ENCODE measurements at regions not wholly inside any gene's neighbourhood (a gene's known extent, or its start where the extent isn't known, plus 50 kb on each side); places are given as distances from the start of the nearest gene placed in this dataset.

- Mint-ChIP-seq H3K9me3 (peaks cover 11% of the 10 kb centered on the region), H3K27ac (no peak overlapping the region), H3K36me3 (no peaks in the 10 kb centered on the region), H3K4me1 (0 out of 2 replicates have a peak, but pooled peaks cover 3% of the 10 kb centered on the region), H3K4me3 (no peak overlapping the region), H3K27me3 (ENCODE audit: low read depth) (peaks cover 4% of the 10 kb centered on the region; the same call in 1 of the 2 replicates)
- DNase-seq (ENCODE audit: low spot score): no peak
- ATAC-seq: no peak
- POLR2A ChIA-PET: interaction anchor here (0.8 kb wide), 1 partner anchor 20 kb away, joined by 3 read pairs; no protein-coding TSS in a partner anchor
- TF ChIP-seq ATF2 (CRISPR knock-in tag; IDR thresholded peaks at IDR 0.05; ENCODE audit: borderline replicate concordance, low read depth) (no peak), CDX4 (CRISPR knock-in tag; IDR thresholded peaks at IDR 0.05; ENCODE audit: borderline replicate concordance) (no peak), ETV6 (CRISPR knock-in tag; IDR thresholded peaks at IDR 0.05) (no peak), ZNF263 (CRISPR knock-in tag; IDR thresholded peaks at IDR 0.05; ENCODE audit: low read depth) (no peak), CREB1 (CRISPR knock-in tag; IDR thresholded peaks at IDR 0.05) (no peak), HMGXB4 (CRISPR knock-in tag; IDR thresholded peaks at IDR 0.05) (no peak), JAZF1 (CRISPR knock-in tag; IDR thresholded peaks at IDR 0.05) (no peak), JUN (CRISPR knock-in tag; IDR thresholded peaks at IDR 0.05) (no peak), ZBTB43 (CRISPR knock-in tag; IDR thresholded peaks at IDR 0.05) (no peak), E2F4 (CRISPR knock-in tag; IDR thresholded peaks at IDR 0.05; ENCODE audit: borderline replicate concordance, low read depth) (no peak), ZNF512 (CRISPR knock-in tag; IDR thresholded peaks at IDR 0.05; ENCODE audit: borderline replicate concordance) (no peak), OVOL2 (CRISPR knock-in tag; IDR thresholded peaks at IDR 0.05; ENCODE audit: borderline replicate concordance) (no peak), PREB (CRISPR knock-in tag; IDR thresholded peaks at IDR 0.05; ENCODE audit: borderline replicate concordance) (no peak), ZNF425 (CRISPR knock-in tag; conservative IDR thresholded peaks at IDR 0.05) (no peak), GABPB1 (CRISPR knock-in tag; IDR thresholded peaks at IDR 0.05) (no peak), AFF4 (CRISPR knock-in tag; IDR thresholded peaks at IDR 0.05; ENCODE audit: borderline replicate concordance) (no peak), ZNF396 (CRISPR knock-in tag; IDR thresholded peaks at IDR 0.05; ENCODE audit: borderline replicate concordance) (no peak), ERG (CRISPR knock-in tag; IDR thresholded peaks at IDR 0.05) (no peak)
- CTCF ChIA-PET: interaction anchor here (0.7 kb wide), 1 partner anchor 192 kb away, joined by 3 read pairs; no protein-coding TSS in a partner anchor
Measured at GRCh38 chr10:2948127-2948854, 119.1 kb upstream of the PFKP start.
